PC-9 (cell line): ENCODE measurements at regions not wholly inside any gene's neighbourhood (a gene's known extent, or its start where the extent isn't known, plus 50 kb on each side); places are given as distances from the start of the nearest gene placed in this dataset.

ENCODE experiments used
- BruUV-seq: library from RNA; stranded (reverse); fragments of 400-500 nt; replicated peaks from 2 replicates; lab custom pipeline; 2021; lab: Mats Ljungman, UMichigan
- CTCF ChIA-PET: fragments of 300-600 bp; sonication (Branson Sonifier 250); formaldehyde crosslinking; loops from one replicate; lab custom pipeline; 2022; ENCODE audit warnings: antibody characterized with exemption; lab: Charles Lee
- POLR2A ChIA-PET: fragments of 300-600 bp; sonication (Branson Sonifier 250); formaldehyde crosslinking; loops from one replicate; lab custom pipeline; 2022; ENCODE audit warnings: antibody characterized with exemption; ENCODE audit not compliant: unreplicated experiment; lab: Charles Lee
- DNase-seq, 2 experiments: peaks; one replicate each; pipeline versions ENCODE4 v3.0.0 to v3.0.0-alpha.2; 2015 to 2022; ENCODE audit warnings: mixed read lengths in 1 of 2
- H2AFZ ChIP-seq: fragments of 200-600 bp; sonication (generic); 2 replicates; pipeline ENCODE4 v1.8.1; 2017; ENCODE audit warnings: antibody characterized with exemption
- H3F3A ChIP-seq: fragments of 200-600 bp; sonication (generic); 2 replicates; pipeline ENCODE4 v1.8.1; 2017; ENCODE audit warnings: antibody characterized with exemption, mild to moderate bottlenecking, low read depth; ENCODE audit not compliant: insufficient read depth
- H3K27ac ChIP-seq: fragments of 200-600 bp; sonication (generic); 2 replicates; pipeline ENCODE4 v1.6.1; 2016; ENCODE audit warnings: mixed run types
- H3K27me3 ChIP-seq: fragments of 200-600 bp; sonication (generic); 2 replicates; pipeline ENCODE4 v1.6.1; 2016; ENCODE audit warnings: low read depth, mixed run types; ENCODE audit not compliant: insufficient read depth
- H3K36me3 ChIP-seq: fragments of 200-600 bp; sonication (generic); 2 replicates; pipeline ENCODE4 v1.6.1; 2016; ENCODE audit warnings: low read depth, mixed run types
- H3K4me1 ChIP-seq: fragments of 200-600 bp; sonication (generic); replicated peaks from 2 replicates; pipeline ENCODE4 v1.6.1; 2016; ENCODE audit warnings: mixed run types; ENCODE audit not compliant: insufficient read depth
- H3K4me2 ChIP-seq: fragments of 200-600 bp; sonication (generic); 2 replicates; pipeline ENCODE4 v1.6.1; 2017; ENCODE audit warnings: mixed run types
- H3K4me3 ChIP-seq: fragments of 200-600 bp; sonication (generic); 2 replicates; pipeline ENCODE4 v1.6.1; 2016; ENCODE audit warnings: mixed run types
- H3K79me2 ChIP-seq: fragments of 200-600 bp; sonication (generic); 2 replicates; pipeline ENCODE4 v1.6.1; 2017; ENCODE audit warnings: low read depth, mixed run types
- H3K9me2 ChIP-seq: fragments of 200-600 bp; sonication (generic); 2 replicates; pipeline ENCODE4 v1.8.1; 2017; ENCODE audit warnings: mild to moderate bottlenecking; ENCODE audit not compliant: insufficient read depth
- H3K9me3 ChIP-seq: fragments of 200-600 bp; sonication (generic); 2 replicates; pipeline ENCODE4 v1.8.1; 2016; ENCODE audit warnings: low read depth; ENCODE audit not compliant: insufficient read depth
- H4K20me1 ChIP-seq: fragments of 200-600 bp; sonication (generic); 2 replicates; pipeline ENCODE4 v1.8.1; 2017; ENCODE audit not compliant: insufficient read depth
- EZH2 ChIP-seq: fragments of 200-600 bp; sonication (generic); IDR thresholded peaks from 2 replicates; pipeline ENCODE4 v1.8.0; 2017; ENCODE audit warnings: antibody characterized with exemption, low read depth
- intact Hi-C: fragments of 100-400 bp; cut with micrococcal nuclease; formaldehyde crosslinking; loops from one replicate; pipeline ENCODE4 v1.10.0; 2022; ENCODE audit not compliant: unreplicated experiment
- TF ChIP-seq, protein P1 (sequence below): fragments of 200-600 bp; sonication (generic); conservative IDR thresholded peaks from 2 replicates; pipeline ENCODE4 v1.6.1; 2017; ENCODE audit warnings: mixed run types, antibody characterized with exemption, mild to moderate bottlenecking, moderate library complexity

DNA sequence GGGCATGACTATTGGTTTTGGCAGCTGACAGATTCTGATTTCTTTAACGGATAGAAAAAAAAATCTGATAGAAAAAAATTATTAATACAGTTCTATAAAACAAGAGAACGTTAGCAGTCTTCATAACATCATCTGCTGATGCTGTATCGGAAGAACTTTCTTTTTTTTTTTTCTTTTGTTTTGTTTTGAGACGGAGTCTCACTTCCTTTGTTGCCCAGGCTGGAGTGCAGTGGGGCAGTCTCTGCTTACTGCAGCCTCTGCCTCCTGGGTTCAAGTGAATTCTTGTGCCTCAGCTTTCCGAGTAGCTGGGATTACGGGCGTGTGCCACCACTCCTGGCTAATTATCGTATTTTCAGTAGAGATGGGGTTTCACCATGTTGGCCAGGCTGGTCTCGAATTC, 271.2 kb upstream of the DPPA4 start:
- no peak overlapping the region for H3K4me3 ChIP-seq
- no peaks in the 10 kb centered on the region for H4K20me1 ChIP-seq
- 0 out of 2 replicates have a peak overlapping the region, but pooled peaks have one; percentile 14 for H2AFZ ChIP-seq
- H3K4me1 ChIP-seq = no peaks in the 10 kb centered on the region
- POLR2A ChIA-PET = interaction anchor here (0.6 kb wide), 1 partner anchor 1364 kb away, joined by 3 read pairs; no protein-coding TSS in a partner anchor
- H3K27ac ChIP-seq = no peak overlapping the region
- intact Hi-C loops = no loop called here
- BruUV-seq = no TSS peak
- no peaks in the 10 kb centered on the region for H3F3A ChIP-seq
- H3K36me3 ChIP-seq = no peaks in the 10 kb centered on the region
- H3K27me3 ChIP-seq = peaks cover 13% of the 10 kb centered on the region; the same call in 1 of the 2 replicates
- no peak for TF ChIP-seq EZH2
- TF ChIP-seq, protein P1, sequence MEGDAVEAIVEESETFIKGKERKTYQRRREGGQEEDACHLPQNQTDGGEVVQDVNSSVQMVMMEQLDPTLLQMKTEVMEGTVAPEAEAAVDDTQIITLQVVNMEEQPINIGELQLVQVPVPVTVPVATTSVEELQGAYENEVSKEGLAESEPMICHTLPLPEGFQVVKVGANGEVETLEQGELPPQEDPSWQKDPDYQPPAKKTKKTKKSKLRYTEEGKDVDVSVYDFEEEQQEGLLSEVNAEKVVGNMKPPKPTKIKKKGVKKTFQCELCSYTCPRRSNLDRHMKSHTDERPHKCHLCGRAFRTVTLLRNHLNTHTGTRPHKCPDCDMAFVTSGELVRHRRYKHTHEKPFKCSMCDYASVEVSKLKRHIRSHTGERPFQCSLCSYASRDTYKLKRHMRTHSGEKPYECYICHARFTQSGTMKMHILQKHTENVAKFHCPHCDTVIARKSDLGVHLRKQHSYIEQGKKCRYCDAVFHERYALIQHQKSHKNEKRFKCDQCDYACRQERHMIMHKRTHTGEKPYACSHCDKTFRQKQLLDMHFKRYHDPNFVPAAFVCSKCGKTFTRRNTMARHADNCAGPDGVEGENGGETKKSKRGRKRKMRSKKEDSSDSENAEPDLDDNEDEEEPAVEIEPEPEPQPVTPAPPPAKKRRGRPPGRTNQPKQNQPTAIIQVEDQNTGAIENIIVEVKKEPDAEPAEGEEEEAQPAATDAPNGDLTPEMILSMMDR = no peak
- H3K9me2 ChIP-seq = no peaks in the 10 kb centered on the region
- no peaks in the 10 kb centered on the region; the same call in 1 of the 2 replicates for H3K9me3 ChIP-seq
- CTCF ChIA-PET = no interaction called here
- no peak for DNase-seq
- H3K4me2 ChIP-seq = no peak overlapping the region
- H3K79me2 ChIP-seq = no peaks in the 10 kb centered on the region

DNA sequence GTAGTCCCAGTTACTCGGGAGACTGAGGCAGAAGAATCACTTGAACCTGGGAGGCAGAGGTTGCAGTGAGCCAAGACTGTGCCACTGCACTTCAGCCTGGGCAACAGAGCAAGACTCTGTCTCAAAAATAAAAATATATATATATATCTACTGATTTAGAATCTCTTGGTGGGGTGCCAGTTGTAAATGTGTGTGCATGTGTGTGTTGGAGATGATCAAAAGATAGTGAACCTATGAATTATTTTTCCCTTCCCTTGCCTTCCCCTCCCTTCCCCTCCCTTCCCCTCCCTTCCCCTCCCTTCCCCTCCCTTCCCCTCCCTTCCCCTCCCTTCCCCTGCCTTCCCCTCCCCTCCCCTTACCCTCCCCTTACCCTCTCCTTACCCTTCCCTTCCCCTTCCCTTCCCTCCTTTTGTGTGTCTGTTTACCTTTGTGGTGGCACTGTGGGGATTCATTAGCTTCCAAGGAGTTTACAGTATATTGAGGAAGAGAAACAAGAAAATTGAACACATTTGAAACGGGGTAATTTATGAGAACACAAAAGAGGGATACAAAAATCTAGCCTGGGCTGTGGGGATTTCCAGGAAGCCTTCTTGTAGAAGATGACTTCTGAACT, 281.5 kb upstream of the DPPA4 start:
- no peak overlapping the region for H3K27ac ChIP-seq
- H3K9me2 ChIP-seq = 0 out of 2 replicates have a peak, but pooled peaks cover 4% of the 10 kb centered on the region
- TF ChIP-seq, protein P1 = no peak
- TF ChIP-seq EZH2 = no peak
- ChIA-PET POLR2A (no interaction called here), CTCF (no interaction called here)
- no peak overlapping the region for H3K4me2 ChIP-seq
- H3K4me3 ChIP-seq = no peak overlapping the region
- BruUV-seq = no TSS peak
- no peaks in the 10 kb centered on the region for H3K4me1 ChIP-seq
- H4K20me1 ChIP-seq = no peaks in the 10 kb centered on the region
- no peaks in the 10 kb centered on the region for H3K79me2 ChIP-seq
- intact Hi-C loops = no loop called here
- H3F3A ChIP-seq = no peaks in the 10 kb centered on the region
- H2AFZ ChIP-seq = no peak overlapping the region
- no peak for DNase-seq
- H3K27me3 ChIP-seq = no peaks in the 10 kb centered on the region
- no peaks in the 10 kb centered on the region; the same call in 1 of the 2 replicates for H3K9me3 ChIP-seq
- no peaks in the 10 kb centered on the region for H3K36me3 ChIP-seq

DNA sequence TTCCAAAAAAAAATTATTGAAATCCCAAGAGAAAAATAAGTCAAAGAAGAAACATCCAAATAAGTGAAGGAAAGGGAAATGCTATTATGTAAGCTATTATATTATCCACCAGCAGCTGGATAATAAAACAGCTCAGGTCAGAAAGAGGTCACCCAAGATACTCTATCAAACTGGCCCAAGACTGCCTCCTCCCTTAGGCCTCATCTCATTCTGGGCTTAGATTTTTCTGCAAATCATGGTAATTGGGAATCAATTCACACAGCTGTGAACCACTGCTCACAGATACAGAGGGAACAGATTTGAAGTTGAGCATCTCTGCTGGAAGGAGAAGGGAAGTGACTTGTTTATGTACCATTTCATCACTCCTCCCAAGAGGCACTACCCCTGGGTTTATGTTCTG, 294.6 kb upstream of the DPPA4 start:
- no peaks in the 10 kb centered on the region for H3K27me3 ChIP-seq
- H3K4me3 ChIP-seq = no peak overlapping the region
- H3K4me1 ChIP-seq = no peaks in the 10 kb centered on the region
- intact Hi-C loops = no loop called here
- POLR2A ChIA-PET = no interaction called here
- no peaks in the 10 kb centered on the region for H3F3A ChIP-seq
- H3K4me2 ChIP-seq = no peak overlapping the region
- H4K20me1 ChIP-seq = no peaks in the 10 kb centered on the region
- no peaks in the 10 kb centered on the region for H3K9me2 ChIP-seq
- no peaks in the 10 kb centered on the region; the same call in 1 of the 2 replicates for H3K9me3 ChIP-seq
- H2AFZ ChIP-seq = no peak overlapping the region
- DNase-seq = no peak
- CTCF ChIA-PET = no interaction called here
- no peaks in the 10 kb centered on the region for H3K79me2 ChIP-seq
- H3K27ac ChIP-seq = no peak overlapping the region
- no peaks in the 10 kb centered on the region for H3K36me3 ChIP-seq
- BruUV-seq = no TSS peak
- TF ChIP-seq, protein P1 = no peak
- no peak for TF ChIP-seq EZH2
